AG09319 (cell line): ENCODE measurements at regions not wholly inside any gene's neighbourhood (a gene's known extent, or its start where the extent isn't known, plus 50 kb on each side); places are given as distances from the start of the nearest gene placed in this dataset.

Experiments
- DNase-seq: peaks from one replicate; pipeline ENCODE4 v3.0.0-alpha.2; 2010; ENCODE audit warnings: low read depth; ENCODE audit errors: extremely low read depth
- CTCF ChIP-seq: IDR thresholded peaks from 2 replicates; pipeline ENCODE4 v1.5.1; 2011; ENCODE audit warnings: low read depth, mild to moderate bottlenecking, inconsistent platforms, low read length, moderate library complexity

- no peak for DNase-seq
- no peak for TF ChIP-seq CTCF
These were observed 496.7 kb upstream of the CDH9 start for GRCh38 chr5:27535031-27535557.

GRCh38 chr5:27532305-27532704, 493.9 kb upstream of the CDH9 start:
- DNase-seq, result no peak
- TF ChIP-seq CTCF, result no peak

GRCh38 chr5:27524515-27524914, 486.1 kb upstream of the CDH9 start:
- TF ChIP-seq CTCF, result no peak
- DNase-seq, result no peak

GRCh38 chr5:27523629-27524028, 485.2 kb upstream of the CDH9 start:
- TF ChIP-seq CTCF, result no peak
- DNase-seq, result no peak

- DNase-seq, result no peak
- TF ChIP-seq CTCF, result no peak
These were observed 478.1 kb upstream of the CDH9 start for GRCh38 chr5:27516437-27516836.

GRCh38 chr5:27511061-27511460, 472.7 kb upstream of the CDH9 start:
- no peak for TF ChIP-seq CTCF
- no peak for DNase-seq

- TF ChIP-seq CTCF, result no peak
- DNase-seq, result no peak
These were observed 465.4 kb upstream of the CDH9 start for GRCh38 chr5:27503813-27504212.
